HL-60 (cell line): ENCODE measurements at regions not wholly inside any gene's neighbourhood (a gene's known extent, or its start where the extent isn't known, plus 50 kb on each side); places are given as distances from the start of the nearest gene placed in this dataset.

Experiments
- DNase-seq, 2 experiments: peaks; one replicate each; pipeline ENCODE4 v3.0.0-alpha.2; 2010 to 2020; ENCODE audit warnings: low read depth in 1 of 2, low spot score in 1 of 2
- H3K27ac ChIP-seq: fragments of 250-450 bp; sonication (Bioruptor Pico); replicated peaks from 2 replicates; pipeline ENCODE4 v1.5.1; 2020; ENCODE audit warnings: mild to moderate bottlenecking, moderate library complexity
- H3K27me3 ChIP-seq: fragments of 250-450 bp; sonication (Bioruptor Pico); 2 replicates; pipeline ENCODE4 v1.5.1; 2021; ENCODE audit warnings: mild to moderate bottlenecking, moderate library complexity; ENCODE audit not compliant: insufficient read depth, poor library complexity, severe bottlenecking
- H3K4me3 ChIP-seq: replicated peaks from 2 replicates; pipeline ENCODE4 v1.5.1; 2011; ENCODE audit warnings: mild to moderate bottlenecking, control low read depth, low read length; ENCODE audit not compliant: insufficient read depth
- CTCF ChIP-seq: IDR thresholded peaks from one replicate; pipeline ENCODE4 v1.5.1; 2011; ENCODE audit warnings: low read length, control low read depth, inconsistent platforms; ENCODE audit not compliant: insufficient read depth
- GABPA ChIP-seq: IDR thresholded peaks from 2 replicates; pipeline ENCODE4 v1.6.1; 2012; ENCODE audit warnings: low read depth
- POLR2AphosphoS5 ChIP-seq: IDR thresholded peaks from 2 replicates; pipeline ENCODE4 v1.6.1; 2012; ENCODE audit warnings: low read depth
- REST ChIP-seq: IDR thresholded peaks from 2 replicates; pipeline ENCODE4 v1.6.1; 2012; ENCODE audit warnings: low read depth; ENCODE audit not compliant: insufficient replicate concordance
- SPI1 ChIP-seq: IDR thresholded peaks from 2 replicates; pipeline ENCODE4 v1.6.1; 2012; ENCODE audit warnings: low read depth, mild to moderate bottlenecking, borderline replicate concordance

- Histone ChIP-seq H3K27ac (no peak overlapping the region), H3K4me3 (no peak overlapping the region), H3K27me3 (no peaks in the 10 kb centered on the region)
- no peak for TF ChIP-seq CTCF
- no peak for TF ChIP-seq GABPA
- TF ChIP-seq POLR2AphosphoS5: no peak
- no peak for TF ChIP-seq SPI1
- TF ChIP-seq REST: no peak
- DNase-seq: no peak
Measured at GRCh38 chr6:71567562-71567961, 279.0 kb downstream of the OGFRL1 start.

GRCh38 chr6:71577766-71578165, 289.2 kb downstream of the OGFRL1 start:
- Histone ChIP-seq H3K4me3 (no peak overlapping the region), H3K27me3 (peaks cover 2% of the 10 kb centered on the region), H3K27ac (no peak overlapping the region)
- no peak for TF ChIP-seq CTCF
- no peak for TF ChIP-seq GABPA
- TF ChIP-seq REST: no peak
- TF ChIP-seq POLR2AphosphoS5: no peak
- no peak for TF ChIP-seq SPI1
- DNase-seq: no peak

- DNase-seq: no peak
Measured at GRCh38 chr6:71579902-71580301, 291.3 kb downstream of the OGFRL1 start.

GRCh38 chr6:71582820-71583219, 294.2 kb downstream of the OGFRL1 start:
- no peak for DNase-seq
- Histone ChIP-seq H3K27ac (no peak overlapping the region), H3K4me3 (no peak overlapping the region), H3K27me3 (no peaks in the 10 kb centered on the region)
- TF ChIP-seq POLR2AphosphoS5 (no peak), SPI1 (peak; percentile 64; the same call in 1 of the 2 replicates)

More at GRCh38 chr6:71579902-71580301, 291.3 kb downstream of the OGFRL1 start:
- TF ChIP-seq SPI1 (no peak), GABPA (no peak)
- no peak overlapping the region for H3K4me3 ChIP-seq
- no peaks in the 10 kb centered on the region for H3K27me3 ChIP-seq
- H3K27ac ChIP-seq: no peak overlapping the region

GRCh38 chr6:71584712-71585436, 296.3 kb downstream of the OGFRL1 start:
- DNase-seq: no peak
- TF ChIP-seq GABPA: no peak
- Histone ChIP-seq H3K4me3 (no peak overlapping the region), H3K27me3 (no peaks in the 10 kb centered on the region), H3K27ac (no peak overlapping the region)
